Naive B cell (primary cell): ENCODE measurements at regions not wholly inside any gene's neighbourhood (a gene's known extent, or its start where the extent isn't known, plus 50 kb on each side); places are given as distances from the start of the nearest gene placed in this dataset.
A peak's percentile ranks its signal among the peaks of the same experiment; 100 is the strongest.

Experiments used
- ATAC-seq, 2 donors: fragments of 150-1000 bp; cut with Tn5 transposase; 2 replicates each; pipeline ENCODE4 v1.10.0; 2021; ENCODE audit warnings: low read depth in 2 of 2, mild to moderate bottlenecking in 2 of 2, moderate library complexity in 2 of 2
- DNase-seq: peaks from one replicate; pipeline ENCODE4 v3.0.0; 2022
- H3K27ac Mint-ChIP-seq, 6 donors: one replicate each; pipeline ENCODE4 v1.8.0; 2020 to 2022; ENCODE audit warnings: mild to moderate bottlenecking in 6 of 6, mixed read lengths in 6 of 6, moderate library complexity in 5 of 6, inconsistent platforms in 2 of 6
- H3K27me3 Mint-ChIP-seq, 3 donors: one replicate each; pipeline ENCODE4 v1.8.0; 2021 to 2022; ENCODE audit warnings: mixed read lengths in 3 of 3, mild to moderate bottlenecking in 1 of 3
- H3K36me3 Mint-ChIP-seq, 2 donors: one replicate each; pipeline ENCODE4 v1.8.0; 2020 to 2022; ENCODE audit warnings: mixed read lengths in 2 of 2, inconsistent platforms in 1 of 2, mild to moderate bottlenecking in 1 of 2
- H3K4me1 Mint-ChIP-seq, 3 donors: one replicate each; pipeline ENCODE4 v1.8.0; 2020 to 2022; ENCODE audit warnings: mixed read lengths in 3 of 3, inconsistent platforms in 1 of 3, mild to moderate bottlenecking in 1 of 3, moderate library complexity in 1 of 3
- H3K4me3 Mint-ChIP-seq, 8 donors: one replicate each; pipeline ENCODE4 v1.8.0; 2020 to 2022; ENCODE audit warnings: mild to moderate bottlenecking in 8 of 8, mixed read lengths in 8 of 8, moderate library complexity in 8 of 8, inconsistent platforms in 2 of 8
- H3K9me3 Mint-ChIP-seq, 7 donors: one replicate each; pipeline ENCODE4 v1.8.0; 2020 to 2022; ENCODE audit warnings: mixed read lengths in 7 of 7, mild to moderate bottlenecking in 5 of 7, inconsistent platforms in 2 of 7, moderate library complexity in 1 of 7

DNA sequence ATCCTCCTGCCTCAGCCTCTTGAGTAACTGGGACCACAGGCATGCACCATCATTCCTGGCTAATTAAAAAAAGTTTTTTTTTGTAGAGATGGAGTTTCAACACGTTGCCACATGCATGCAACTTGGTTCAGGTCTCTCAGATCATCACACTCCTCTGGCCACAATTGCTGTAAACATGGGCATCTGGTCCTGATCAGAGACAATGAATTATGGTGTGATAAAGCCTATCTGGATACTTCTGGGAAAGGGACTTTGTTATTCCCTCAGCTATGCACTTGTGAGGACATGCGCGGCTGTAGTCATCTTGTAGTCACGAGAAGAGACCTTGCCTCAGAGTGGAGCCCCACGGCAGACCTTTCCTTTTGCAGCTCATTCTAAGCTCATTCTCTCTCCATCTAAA is 210.9 kb upstream of the ZFP64 start:
- Mint-ChIP-seq H3K27me3 (peaks cover 17 to 18% (median 18%) of the 10 kb centered on the region in 3 donors), H3K27ac (no peak overlapping the region), H3K9me3 (peaks cover 0 to 5% (median 0%) of the 10 kb centered on the region in 7 donors), H3K36me3 (no peaks in the 10 kb centered on the region), H3K4me3 (no peak overlapping the region), H3K4me1 (peaks cover 0 to 20% (median 0%) of the 10 kb centered on the region in 3 donors)
- no peak for ATAC-seq
- DNase-seq, result no peak

DNA sequence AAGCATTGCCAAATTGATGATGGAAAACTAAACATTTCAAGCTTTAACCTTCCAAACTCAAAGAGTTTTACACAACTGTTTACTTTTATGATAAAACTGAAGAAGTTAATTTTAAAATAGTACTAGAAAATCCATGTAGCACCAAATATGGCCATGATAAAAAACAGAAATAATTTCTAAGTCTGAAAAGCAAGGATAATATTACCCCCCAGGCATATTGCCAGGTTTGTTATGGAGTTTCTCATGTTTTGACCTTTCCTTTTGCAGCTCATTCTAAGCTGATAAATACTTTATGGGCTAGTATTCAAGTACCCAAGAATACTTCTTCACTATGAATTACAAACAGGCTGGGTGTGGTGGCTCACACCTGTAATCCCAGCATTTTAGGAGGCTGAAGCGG is 209.9 kb upstream of the ZFP64 start:
- DNase-seq (no peak), ATAC-seq (no peak)
- peaks cover 0 to 19% (median 0%) of the 10 kb centered on the region in 3 donors for H3K4me1 Mint-ChIP-seq
- H3K27ac Mint-ChIP-seq, result no peak overlapping the region
- H3K9me3 Mint-ChIP-seq, result peaks cover 0 to 2% (median 0%) of the 10 kb centered on the region in 7 donors
- peaks cover 17 to 18% (median 18%) of the 10 kb centered on the region in 3 donors for H3K27me3 Mint-ChIP-seq
- H3K4me3 Mint-ChIP-seq, result no peak overlapping the region
- H3K36me3 Mint-ChIP-seq, result no peaks in the 10 kb centered on the region

DNA sequence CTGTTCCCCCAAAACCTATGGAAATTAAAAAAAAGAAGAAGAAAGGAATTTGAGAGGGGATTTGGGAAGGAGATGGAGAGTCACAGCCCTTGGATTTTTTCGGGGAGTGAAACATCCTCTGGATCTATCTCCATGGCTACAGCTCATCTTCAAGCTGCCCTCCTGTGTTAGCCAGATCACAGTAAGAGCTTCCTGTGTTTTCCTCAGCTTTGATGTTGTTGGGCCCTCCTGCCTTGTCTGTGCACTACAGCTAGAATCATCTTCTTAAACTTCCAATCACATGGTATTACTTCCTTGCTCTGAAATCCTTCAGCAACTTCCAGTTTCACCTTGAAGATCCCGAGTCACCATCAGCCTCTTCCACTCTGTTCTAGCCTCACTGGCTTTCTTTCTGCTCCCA is 207.8 kb upstream of the ZFP64 start:
- H3K4me1 Mint-ChIP-seq, result peaks cover 0 to 5% (median 0%) of the 10 kb centered on the region in 3 donors
- H3K27me3 Mint-ChIP-seq, result peaks cover 17 to 29% (median 23%) of the 10 kb centered on the region in 3 donors
- no peak overlapping the region for H3K4me3 Mint-ChIP-seq
- peak overlapping the region in 1 of 6 donors; percentile 3 for H3K27ac Mint-ChIP-seq
- DNase-seq (no peak), ATAC-seq (no peak)
- peaks cover 0 to 5% (median 0%) of the 10 kb centered on the region in 7 donors for H3K9me3 Mint-ChIP-seq
- H3K36me3 Mint-ChIP-seq, result no peaks in the 10 kb centered on the region

DNA sequence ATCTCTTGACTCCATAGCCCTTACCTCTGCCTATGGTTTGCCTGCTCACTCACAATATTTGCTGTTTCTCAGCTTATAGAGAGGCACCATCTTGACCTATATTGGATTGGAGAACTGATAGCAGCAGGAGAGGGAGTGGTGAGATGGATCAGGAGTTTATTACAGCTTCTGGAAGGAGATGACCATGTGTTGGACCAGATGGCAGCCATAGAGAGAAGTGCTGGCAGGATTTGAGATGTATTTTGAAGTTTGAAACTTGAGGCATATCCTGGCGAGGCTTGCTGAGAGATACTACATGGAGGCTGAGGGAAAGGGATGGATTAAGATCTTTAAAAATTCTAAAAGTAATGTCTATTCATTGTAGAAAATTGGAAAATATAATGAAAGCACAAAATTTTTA is 198.0 kb upstream of the ZFP64 start:
- H3K4me1 Mint-ChIP-seq, result no peaks in the 10 kb centered on the region
- no peaks in the 10 kb centered on the region for H3K36me3 Mint-ChIP-seq
- peaks cover 0 to 4% (median 2%) of the 10 kb centered on the region in 7 donors for H3K9me3 Mint-ChIP-seq
- ATAC-seq (no peak), DNase-seq (no peak)
- no peak overlapping the region for H3K4me3 Mint-ChIP-seq
- peaks cover 7 to 13% (median 8%) of the 10 kb centered on the region in 3 donors for H3K27me3 Mint-ChIP-seq
- no peak overlapping the region for H3K27ac Mint-ChIP-seq

DNA sequence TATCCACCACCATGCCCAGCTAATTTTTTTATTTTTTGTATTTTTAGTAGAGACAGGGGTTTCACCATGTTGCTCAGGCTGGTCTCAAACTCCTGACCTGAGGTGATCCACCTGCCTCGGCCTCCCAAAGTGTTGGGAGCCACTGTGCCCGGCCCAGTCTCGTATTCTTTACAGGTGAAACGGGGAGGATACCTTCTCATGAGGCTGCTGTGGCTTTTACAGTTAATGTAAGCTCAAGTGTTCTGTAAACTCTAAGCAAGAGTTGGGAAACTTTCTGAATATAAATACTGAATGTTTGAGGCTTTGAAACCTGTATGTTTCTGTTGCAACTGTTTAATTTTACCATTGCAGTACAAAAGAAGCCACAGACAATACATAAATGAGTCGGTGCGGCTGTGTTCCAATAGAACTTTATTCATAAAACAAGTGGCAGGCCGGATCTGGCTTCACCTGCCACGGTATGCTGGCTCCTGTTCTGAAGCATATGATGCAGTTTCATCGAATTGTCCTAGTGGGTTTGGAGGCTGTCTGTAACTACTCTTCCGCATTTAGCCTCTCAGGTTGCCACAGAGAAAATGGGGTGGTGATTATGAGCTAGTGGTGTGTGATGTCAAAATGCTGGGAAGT is 192.5 kb upstream of the ZFP64 start:
- Mint-ChIP-seq H3K4me3 (no peak overlapping the region), H3K27me3 (peaks cover 16 to 22% (median 16%) of the 10 kb centered on the region in 3 donors), H3K27ac (no peak overlapping the region), H3K4me1 (no peaks in the 10 kb centered on the region), H3K9me3 (peaks cover 0 to 15% (median 8%) of the 10 kb centered on the region in 7 donors), H3K36me3 (no peaks in the 10 kb centered on the region)
- ATAC-seq, result no peak
- DNase-seq, result no peak

DNA sequence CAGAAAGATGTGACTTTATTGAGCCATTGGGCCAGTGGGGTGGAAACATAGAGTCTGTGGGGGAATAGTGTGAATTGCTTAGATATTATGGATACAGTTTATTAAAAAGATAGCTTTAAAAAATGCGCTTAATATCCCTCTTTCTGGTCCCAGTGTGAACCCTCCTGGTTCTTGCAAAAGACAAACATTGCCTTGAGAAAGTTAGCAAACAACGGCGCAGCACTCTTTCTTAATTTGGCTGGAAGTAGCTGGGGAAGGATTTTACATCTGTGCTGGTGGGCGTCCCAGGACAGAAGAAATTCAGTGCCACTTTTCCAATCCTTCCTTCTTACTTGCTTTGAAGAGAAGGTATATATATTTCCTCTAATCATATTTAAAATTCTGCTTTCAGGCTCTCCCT is 191.4 kb upstream of the ZFP64 start:
- Mint-ChIP-seq H3K4me1 (no peaks in the 10 kb centered on the region), H3K36me3 (no peaks in the 10 kb centered on the region), H3K9me3 (peaks cover 0 to 14% (median 8%) of the 10 kb centered on the region in 7 donors), H3K27me3 (peaks cover 16 to 22% (median 22%) of the 10 kb centered on the region in 3 donors), H3K27ac (no peak overlapping the region), H3K4me3 (no peak overlapping the region)
- DNase-seq (no peak), ATAC-seq (no peak)

DNA sequence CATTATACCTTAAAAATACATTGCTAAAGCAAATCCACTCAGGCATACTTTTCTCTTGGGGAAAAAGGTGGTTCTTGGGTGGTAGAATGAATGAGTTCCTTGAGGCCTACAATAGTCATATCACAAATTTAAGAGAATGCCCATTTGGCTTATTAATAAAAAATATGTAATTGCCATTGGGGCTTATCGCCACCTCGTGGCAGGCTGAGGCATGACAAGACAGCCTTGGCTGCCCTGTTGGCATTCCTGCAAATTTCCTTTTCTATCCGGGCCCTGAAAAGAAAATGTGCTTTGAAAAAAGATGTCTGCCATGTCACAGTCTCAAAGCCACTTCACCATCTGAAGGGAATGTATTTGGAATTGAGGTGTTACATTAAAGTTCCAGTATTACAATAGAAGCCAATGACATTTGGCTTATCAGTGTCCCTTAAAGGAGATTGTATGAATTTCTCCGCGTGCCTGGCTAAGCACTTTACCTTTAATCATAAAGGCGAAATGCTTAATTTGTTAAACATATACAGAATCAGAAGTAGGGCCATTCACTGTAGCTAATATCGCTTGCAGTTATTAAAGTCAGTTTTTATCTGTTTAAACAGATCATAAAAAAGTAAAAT is 188.3 kb upstream of the ZFP64 start:
- DNase-seq, result peak; percentile 7
- H3K27ac Mint-ChIP-seq, result no peak overlapping the region
- H3K9me3 Mint-ChIP-seq, result peaks cover 0 to 11% (median 8%) of the 10 kb centered on the region in 7 donors
- ATAC-seq, result no peak
- peaks cover 16 to 21% (median 16%) of the 10 kb centered on the region in 3 donors for H3K27me3 Mint-ChIP-seq
- H3K4me3 Mint-ChIP-seq, result no peak overlapping the region
- no peaks in the 10 kb centered on the region for H3K4me1 Mint-ChIP-seq
- H3K36me3 Mint-ChIP-seq, result no peaks in the 10 kb centered on the region

DNA sequence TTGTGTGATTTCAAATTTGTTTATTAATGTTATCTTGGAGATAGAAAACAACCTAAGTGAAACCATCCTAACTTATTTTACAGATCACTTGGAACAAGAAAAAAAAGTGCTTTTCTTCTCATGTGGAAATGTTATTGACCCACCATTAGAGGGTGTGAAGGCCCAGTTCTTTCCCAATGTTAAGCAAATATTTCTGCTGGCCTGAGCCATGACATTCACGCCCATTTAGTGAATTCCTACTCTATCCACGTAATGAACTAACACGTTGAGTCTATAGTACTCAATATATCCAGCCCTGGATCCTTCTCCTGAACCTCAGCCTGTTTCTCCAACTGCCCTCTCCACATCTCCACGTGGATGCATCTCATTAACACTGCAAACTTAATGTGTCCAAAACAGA is 180.6 kb upstream of the ZFP64 start:
- ATAC-seq, result no peak
- H3K4me1 Mint-ChIP-seq, result no peaks in the 10 kb centered on the region
- peaks cover 1 to 17% (median 7%) of the 10 kb centered on the region in 3 donors for H3K27me3 Mint-ChIP-seq
- no peak for DNase-seq
- no peak overlapping the region for H3K4me3 Mint-ChIP-seq
- peaks cover 0 to 2% (median 0%) of the 10 kb centered on the region in 7 donors for H3K9me3 Mint-ChIP-seq
- no peaks in the 10 kb centered on the region for H3K36me3 Mint-ChIP-seq
- H3K27ac Mint-ChIP-seq, result no peak overlapping the region

DNA sequence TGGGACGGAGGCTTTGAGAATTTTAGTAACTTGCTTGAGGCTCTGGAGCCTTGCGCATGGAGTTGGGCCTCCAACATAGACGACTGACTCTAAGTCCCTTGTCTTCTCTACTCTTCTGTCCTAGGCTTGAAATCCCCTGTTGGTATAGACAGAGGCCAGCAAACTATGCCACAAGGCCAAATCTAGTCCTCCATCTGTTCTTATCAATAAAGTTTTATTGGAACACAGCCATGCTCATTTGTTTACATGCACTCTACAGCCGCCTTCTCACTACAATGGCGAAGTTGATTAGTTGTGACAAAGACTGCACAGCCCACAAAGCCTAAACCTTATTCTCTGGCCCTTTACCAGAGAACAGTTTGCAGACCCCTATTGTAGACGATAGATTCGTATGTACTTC is 174.1 kb upstream of the ZFP64 start:
- Mint-ChIP-seq H3K36me3 (no peaks in the 10 kb centered on the region), H3K27ac (no peak overlapping the region), H3K27me3 (peaks cover 20 to 24% (median 22%) of the 10 kb centered on the region in 3 donors), H3K9me3 (peaks cover 0 to 7% (median 0%) of the 10 kb centered on the region in 7 donors), H3K4me3 (no peak overlapping the region), H3K4me1 (no peaks in the 10 kb centered on the region)
- ATAC-seq (no peak), DNase-seq (no peak)

DNA sequence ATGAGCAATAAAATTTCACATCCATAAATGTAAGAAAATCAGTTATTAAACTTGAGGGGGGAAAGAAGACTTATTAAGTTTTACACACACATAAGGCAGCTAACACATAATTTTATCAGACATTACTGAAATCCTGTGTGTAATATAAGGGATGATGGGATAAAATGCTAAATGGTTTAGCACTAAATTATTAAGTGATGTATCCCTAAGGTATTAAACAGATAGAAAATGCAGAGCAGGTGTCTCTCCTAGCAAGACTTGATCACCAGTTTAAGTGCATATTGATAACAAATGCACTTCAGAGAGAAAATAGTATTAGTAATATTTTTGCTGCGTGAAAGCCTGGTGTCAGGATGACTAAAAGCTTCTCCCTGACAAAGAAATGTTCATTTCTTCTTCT is 172.8 kb upstream of the ZFP64 start:
- H3K36me3 Mint-ChIP-seq, result no peaks in the 10 kb centered on the region
- no peak for DNase-seq
- no peaks in the 10 kb centered on the region for H3K4me1 Mint-ChIP-seq
- peaks cover 27 to 31% (median 28%) of the 10 kb centered on the region in 3 donors for H3K27me3 Mint-ChIP-seq
- H3K27ac Mint-ChIP-seq, result no peak overlapping the region
- no peak for ATAC-seq
- H3K4me3 Mint-ChIP-seq, result no peak overlapping the region
- H3K9me3 Mint-ChIP-seq, result peaks cover 0 to 7% (median 0%) of the 10 kb centered on the region in 7 donors

DNA sequence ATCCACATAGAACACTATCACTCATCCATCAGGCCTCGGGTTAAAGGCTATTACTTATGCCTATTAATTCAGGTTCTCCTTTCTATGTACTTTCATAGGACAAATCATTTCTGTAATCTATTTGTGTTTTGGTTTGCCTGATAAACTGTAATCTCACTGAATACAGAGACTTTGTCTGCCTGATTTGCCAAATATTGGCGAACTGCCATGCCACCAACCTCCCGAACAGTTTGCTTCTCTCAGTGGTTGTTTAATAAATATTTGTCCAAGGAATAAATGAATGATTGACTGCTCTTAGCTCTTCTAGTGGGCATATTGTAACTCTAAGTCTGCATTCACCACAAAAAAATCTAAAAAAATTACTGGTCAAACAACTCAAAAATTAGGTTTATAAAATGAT is 170.1 kb upstream of the ZFP64 start:
- Mint-ChIP-seq H3K36me3 (no peaks in the 10 kb centered on the region), H3K27ac (no peak overlapping the region), H3K4me3 (no peak overlapping the region), H3K9me3 (peaks cover 0 to 18% (median 5%) of the 10 kb centered on the region in 7 donors), H3K27me3 (peaks cover 29 to 30% (median 29%) of the 10 kb centered on the region in 3 donors), H3K4me1 (no peaks in the 10 kb centered on the region)
- ATAC-seq (no peak), DNase-seq (no peak)

DNA sequence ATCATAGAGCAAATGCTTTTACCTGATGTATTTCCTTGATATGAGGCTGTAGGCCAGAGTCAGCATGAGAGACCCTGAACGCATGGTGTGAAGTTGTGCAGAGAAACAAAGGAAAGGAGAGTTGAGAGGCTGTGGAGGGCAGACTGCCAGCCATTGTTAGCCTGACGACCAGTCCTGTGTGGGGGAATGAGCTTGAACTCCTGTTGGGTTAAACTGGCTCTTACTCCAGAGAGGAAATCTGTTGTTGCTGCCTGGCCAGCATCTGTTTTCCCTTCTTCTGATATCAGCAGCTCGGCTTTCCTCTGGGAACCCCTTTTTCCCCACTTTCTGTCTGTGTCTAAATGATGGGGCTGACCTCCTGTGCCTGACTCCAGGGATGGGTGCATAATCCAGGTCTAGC is 158.2 kb upstream of the ZFP64 start:
- Mint-ChIP-seq H3K4me3 (no peak overlapping the region), H3K27me3 (peaks cover 1 to 7% (median 6%) of the 10 kb centered on the region in 3 donors), H3K27ac (no peak overlapping the region), H3K36me3 (no peaks in the 10 kb centered on the region), H3K4me1 (no peaks in the 10 kb centered on the region), H3K9me3 (peaks cover 0 to 13% (median 2%) of the 10 kb centered on the region in 7 donors)
- ATAC-seq (no peak), DNase-seq (no peak)

DNA sequence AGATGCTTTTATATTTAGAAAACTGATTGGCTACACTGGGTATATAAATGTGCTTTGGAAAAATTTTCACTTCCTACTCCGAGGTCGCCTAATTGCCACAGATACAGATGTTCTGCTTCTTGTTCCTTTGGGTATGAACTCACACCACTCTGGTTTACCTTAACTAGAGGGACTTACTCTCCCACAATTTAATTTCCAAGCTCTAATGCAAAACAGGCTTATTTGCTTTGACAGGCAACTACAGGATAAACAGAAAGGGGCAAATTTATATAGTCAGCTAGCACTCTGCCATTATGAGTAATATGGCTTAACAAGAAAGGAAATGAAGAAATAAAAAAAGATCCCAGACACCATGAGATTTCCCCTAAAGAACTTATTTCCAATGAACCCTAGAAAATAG is 156.9 kb upstream of the ZFP64 start:
- peaks cover 11 to 14% (median 12%) of the 10 kb centered on the region in 3 donors for H3K27me3 Mint-ChIP-seq
- ATAC-seq (no peak), DNase-seq (no peak)
- no peaks in the 10 kb centered on the region for H3K4me1 Mint-ChIP-seq
- no peak overlapping the region for H3K27ac Mint-ChIP-seq
- H3K4me3 Mint-ChIP-seq, result no peak overlapping the region
- peaks cover 0 to 8% (median 4%) of the 10 kb centered on the region in 7 donors for H3K9me3 Mint-ChIP-seq
- H3K36me3 Mint-ChIP-seq, result no peaks in the 10 kb centered on the region

DNA sequence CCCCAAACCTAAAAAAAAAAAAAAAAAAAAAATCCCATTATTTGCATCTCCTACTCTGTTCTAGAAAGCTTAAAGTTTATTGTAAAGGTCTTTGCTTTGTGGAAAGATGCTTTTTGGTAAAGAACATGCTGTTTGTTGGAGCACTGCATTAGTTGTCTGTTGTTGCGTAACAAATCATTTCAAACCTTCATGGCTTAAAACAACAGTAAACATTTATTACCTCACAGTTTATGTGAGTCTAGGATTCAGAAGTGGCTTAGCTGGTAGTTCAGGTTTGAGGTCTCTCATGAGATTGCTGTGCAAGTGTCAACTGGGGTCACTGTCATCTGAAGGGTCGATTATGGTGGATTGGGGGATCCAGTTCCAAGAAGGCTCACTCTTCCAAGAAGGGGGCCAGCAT is 155.2 kb upstream of the ZFP64 start:
- H3K9me3 Mint-ChIP-seq, result peaks cover 0 to 4% (median 0%) of the 10 kb centered on the region in 7 donors
- H3K4me1 Mint-ChIP-seq, result no peaks in the 10 kb centered on the region
- ATAC-seq (no peak), DNase-seq (no peak)
- H3K27me3 Mint-ChIP-seq, result peaks cover 11 to 22% (median 12%) of the 10 kb centered on the region in 3 donors
- H3K36me3 Mint-ChIP-seq, result no peaks in the 10 kb centered on the region
- H3K4me3 Mint-ChIP-seq, result no peak overlapping the region
- no peak overlapping the region for H3K27ac Mint-ChIP-seq
